Gastroesophageal sphincter (tissue), 3 donors: ENCODE measurements at regions not wholly inside any gene's neighbourhood (a gene's known extent, or its start where the extent isn't known, plus 50 kb on each side); places are given as distances from the start of the nearest gene placed in this dataset.

Experiments used
- EP300 ChIP-seq: sonication (generic); formaldehyde crosslinking; IDR thresholded peaks from one replicate; pipeline ENCODE4 v1.6.1; 2017; ENCODE audit warnings: antibody characterized with exemption, mild to moderate bottlenecking
- POLR2A ChIP-seq, 2 donors: fragments of 450-650 bp; IDR thresholded peaks; one replicate each; pipeline ENCODE4 v1.6.1; 2017; ENCODE audit warnings: antibody characterized with exemption in 2 of 2, mild to moderate bottlenecking in 2 of 2, moderate library complexity in 1 of 2
- POLR2AphosphoS5 ChIP-seq: sonication (generic); formaldehyde crosslinking; IDR thresholded peaks from one replicate; pipeline ENCODE4 v1.6.1; 2017; ENCODE audit warnings: antibody characterized with exemption
- TF ChIP-seq, protein P1 (sequence below), 4 experiments: fragments of 200-600 bp in 2 of 4; fragments of 450-650 bp in 2 of 4; sonication (generic) in 1 of 4; IDR thresholded peaks; one replicate each; pipeline ENCODE4 v1.5.1; 2017 to 2019; ENCODE audit warnings: antibody characterized with exemption in 4 of 4, mild to moderate bottlenecking in 2 of 4, moderate library complexity in 2 of 4

DNA sequence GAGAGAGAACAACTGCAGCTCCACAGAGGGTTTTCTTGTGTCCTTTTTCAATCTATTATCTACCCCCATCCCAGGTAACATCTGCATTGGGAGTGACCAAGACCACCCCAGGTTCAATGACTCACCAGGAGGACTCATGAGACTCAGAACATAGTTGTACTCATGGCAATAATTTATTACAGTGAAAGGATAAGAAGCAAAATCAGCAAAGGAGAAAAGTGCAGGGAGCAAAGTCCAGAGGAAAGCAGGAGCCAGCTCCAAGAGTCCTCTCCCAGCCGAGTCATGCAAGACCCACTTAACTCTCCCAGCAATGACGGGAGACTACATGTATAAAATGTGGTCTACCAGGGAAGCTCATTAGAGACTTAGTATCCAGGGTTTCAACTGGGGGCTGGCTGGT lies 129.5 kb upstream of the RBPJ start:
- no peak for TF ChIP-seq POLR2A (IDR thresholded peaks at IDR 0.05)
- TF ChIP-seq, protein P1, sequence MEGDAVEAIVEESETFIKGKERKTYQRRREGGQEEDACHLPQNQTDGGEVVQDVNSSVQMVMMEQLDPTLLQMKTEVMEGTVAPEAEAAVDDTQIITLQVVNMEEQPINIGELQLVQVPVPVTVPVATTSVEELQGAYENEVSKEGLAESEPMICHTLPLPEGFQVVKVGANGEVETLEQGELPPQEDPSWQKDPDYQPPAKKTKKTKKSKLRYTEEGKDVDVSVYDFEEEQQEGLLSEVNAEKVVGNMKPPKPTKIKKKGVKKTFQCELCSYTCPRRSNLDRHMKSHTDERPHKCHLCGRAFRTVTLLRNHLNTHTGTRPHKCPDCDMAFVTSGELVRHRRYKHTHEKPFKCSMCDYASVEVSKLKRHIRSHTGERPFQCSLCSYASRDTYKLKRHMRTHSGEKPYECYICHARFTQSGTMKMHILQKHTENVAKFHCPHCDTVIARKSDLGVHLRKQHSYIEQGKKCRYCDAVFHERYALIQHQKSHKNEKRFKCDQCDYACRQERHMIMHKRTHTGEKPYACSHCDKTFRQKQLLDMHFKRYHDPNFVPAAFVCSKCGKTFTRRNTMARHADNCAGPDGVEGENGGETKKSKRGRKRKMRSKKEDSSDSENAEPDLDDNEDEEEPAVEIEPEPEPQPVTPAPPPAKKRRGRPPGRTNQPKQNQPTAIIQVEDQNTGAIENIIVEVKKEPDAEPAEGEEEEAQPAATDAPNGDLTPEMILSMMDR (IDR thresholded peaks at IDR 0.05) = no peak
- no peak for TF ChIP-seq EP300
- no peak for TF ChIP-seq POLR2AphosphoS5
